ENCODE measurements at regions not wholly inside any gene's neighbourhood (a gene's known extent, or its start where the extent isn't known, plus 50 kb on each side); places are given as distances from the start of the nearest gene placed in this dataset.
"Not testable (repeated sequence)": the region's sequence is repeated elsewhere in the genome, so short reads cannot be mapped to it uniquely, and the experiment has no call there.

- TF ChIP-seq ZNF414 (CRISPR knock-in tag; IDR thresholded peaks at IDR 0.05) (no peak), MYC (CRISPR knock-in tag; IDR thresholded peaks at IDR 0.05; ENCODE audit: borderline replicate concordance) (no peak), EED (CRISPR knock-in tag; IDR thresholded peaks at IDR 0.05) (no peak), ZNF746 (CRISPR knock-in tag; IDR thresholded peaks at IDR 0.05) (no peak), SNRNP70 (IDR thresholded peaks at IDR 0.05; ENCODE audit: low read depth, low read length) (no peak), HNF1A (IDR thresholded peaks at IDR 0.05; ENCODE audit: low read depth) (no peak), HNF1A (CRISPR knock-in tag; IDR thresholded peaks at IDR 0.05; ENCODE audit: borderline replicate concordance) (no peak), ZNF572 (CRISPR knock-in tag; IDR thresholded peaks at IDR 0.05) (no peak), ZBTB2 (CRISPR knock-in tag; IDR thresholded peaks at IDR 0.05; ENCODE audit: low read depth) (no peak), ZNF570 (CRISPR knock-in tag; IDR thresholded peaks at IDR 0.05; ENCODE audit: borderline replicate concordance) (no peak), IRF9 (CRISPR knock-in tag; IDR thresholded peaks at IDR 0.05; ENCODE audit: borderline replicate concordance) (no peak)
These were observed 648.5 kb downstream of the NR2F2 start (continued) for GRCh38 chr15:96978937-96979473.

GRCh38 chr15:96984121-96984671 is 653.7 kb downstream of the NR2F2 start:
- in situ Hi-C loops (cut with HindIII; ENCODE audit: extremely low pct_ligation_motif_present, low pct_unique_long_range_greater_than_20kb); H2AFZ ChIP-seq (ENCODE audit: low read length); CTCF ChIA-PET (ENCODE audit: low intra/inter-chr PET ratio, low total read pairs); H3K4me1 ChIP-seq (ENCODE audit: insufficient read depth, low read length); ATAC-seq; BruUV-seq (replicated peaks); H3K4me2 ChIP-seq (ENCODE audit: low read depth, low read length); POLR2A ChIA-PET; H3K9ac ChIP-seq (ENCODE audit: insufficient read depth, low read depth, low read length); H4K20me1 ChIP-seq (ENCODE audit: insufficient read depth, low read length); intact Hi-C loops (cut with micrococcal nuclease; ENCODE audit: unreplicated experiment); H3K27ac ChIP-seq (ENCODE audit: extremely low read length, insufficient read depth, low read length); FAIRE-seq; H3K4me3 ChIP-seq (replicated peaks in 1 of 3; ENCODE audit: insufficient read depth in 1 of 3, low read depth in 2 of 3, low read length in 3 of 3); H3K79me2 ChIP-seq (ENCODE audit: insufficient read depth, low read length); H3K27me3 ChIP-seq (ENCODE audit: control insufficient read depth in 1 of 2, insufficient read depth in 2 of 2, low read length in 2 of 2); DNase-seq (ENCODE audit: low spot score); H3K36me3 ChIP-seq (replicated peaks in 1 of 2; ENCODE audit: control insufficient read depth in 1 of 2, insufficient read depth in 2 of 2, low read length in 2 of 2): not testable (repeated sequence)
- 69% methylated on average over 14 of the region's 58 CpGs for WGBS (ENCODE audit: low lambda C conversion rate)
- H3K9me3 ChIP-seq (ENCODE audit: low read length): peaks cover 50% of the 10 kb centered on the region

Measured in HepG2 (cell line).